ENCODE measurements at regions not wholly inside any gene's neighbourhood (a gene's known extent, or its start where the extent isn't known, plus 50 kb on each side); places are given as distances from the start of the nearest gene placed in this dataset.

DNA sequence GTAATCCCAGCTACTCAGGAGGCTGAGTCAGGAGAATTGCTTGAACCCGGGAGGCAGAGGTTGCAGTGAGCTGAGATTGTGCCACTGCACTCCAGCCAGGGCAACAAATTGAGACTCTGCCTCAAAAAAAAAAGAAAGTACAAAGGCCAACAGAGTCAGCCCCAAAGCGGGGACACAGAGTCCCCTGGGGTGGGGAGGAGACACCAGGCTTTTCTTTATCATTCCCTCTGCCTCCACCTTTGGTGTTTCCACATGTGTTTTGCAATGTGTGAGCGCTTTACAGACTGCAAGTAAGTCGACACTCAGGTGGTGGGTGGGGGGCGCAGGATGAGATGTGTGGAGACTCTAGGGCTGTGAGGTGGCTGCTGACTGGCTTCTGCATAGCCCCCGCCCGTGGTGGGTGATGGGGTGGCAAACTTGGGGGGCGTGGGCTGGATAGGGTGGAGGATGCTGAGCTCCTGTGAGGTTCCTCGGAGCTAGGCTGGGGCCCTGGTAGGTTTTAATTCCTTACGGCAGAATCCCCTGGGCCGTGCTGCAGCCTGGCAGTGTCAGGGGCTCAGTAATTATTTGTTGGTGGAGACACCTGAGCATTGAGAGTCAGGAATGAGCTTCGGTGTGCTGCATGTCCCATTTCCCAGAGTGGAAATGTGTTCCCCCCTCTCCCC lies 177.2 kb downstream of the CTTN start:
- no peak for DNase-seq

DNA sequence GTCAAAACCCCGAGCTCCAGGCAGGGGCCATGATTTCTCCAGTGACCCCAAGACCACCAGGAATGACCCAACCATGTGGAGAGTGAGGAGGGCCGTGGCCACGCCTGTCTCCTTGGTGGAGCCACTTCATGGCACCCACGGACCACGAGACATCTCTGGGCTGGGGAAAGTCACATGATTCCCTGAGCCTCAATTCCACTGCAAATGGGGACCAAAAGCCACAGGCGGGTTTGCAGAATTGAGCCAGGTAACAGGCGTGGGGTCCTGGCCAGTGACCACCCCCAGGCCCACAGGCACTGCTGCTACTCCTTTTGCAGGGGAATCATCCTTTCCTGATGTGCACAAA lies 178.9 kb downstream of the CTTN start:
- no peak for DNase-seq

DNA sequence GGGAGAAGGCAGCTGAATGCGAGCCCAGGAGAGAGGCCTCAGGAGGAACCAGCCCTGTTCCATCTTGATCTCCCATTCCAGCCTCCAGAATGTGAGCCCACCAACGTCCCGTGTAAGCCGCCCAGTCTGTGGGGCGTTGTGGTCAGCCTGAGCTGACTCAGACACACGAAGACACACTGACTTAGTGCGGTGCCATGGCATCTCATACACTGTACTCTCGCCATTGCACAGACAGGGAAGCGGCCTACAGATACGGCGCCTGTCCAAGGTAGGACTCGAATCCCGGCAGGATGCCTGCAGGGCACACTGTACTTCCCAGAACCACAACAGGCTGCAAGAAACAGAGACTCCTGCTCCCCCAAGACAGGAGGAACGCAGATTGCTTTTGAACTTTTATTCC lies 179.6 kb downstream of the CTTN start:
- no peak for DNase-seq

DNA sequence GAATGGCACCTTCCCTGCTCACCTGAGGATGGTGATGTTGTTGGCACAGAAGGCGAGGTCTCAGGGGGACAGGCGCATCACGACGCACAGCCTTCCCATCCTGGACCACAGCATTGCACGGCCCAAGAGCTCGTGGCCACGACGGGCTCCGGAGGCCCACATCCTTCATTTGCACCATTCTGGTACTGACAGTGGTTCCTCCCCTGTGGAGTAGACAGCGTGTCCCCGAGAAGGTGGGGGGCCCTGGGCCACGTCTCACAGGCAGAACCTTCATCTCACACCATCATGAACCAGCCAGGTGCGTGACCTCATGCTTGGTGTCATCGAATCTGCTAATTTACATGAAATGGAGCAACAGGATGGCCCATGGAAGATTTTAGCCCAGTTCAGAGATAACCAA lies 180.0 kb downstream of the CTTN start:
- DNase-seq, result no peak

DNA sequence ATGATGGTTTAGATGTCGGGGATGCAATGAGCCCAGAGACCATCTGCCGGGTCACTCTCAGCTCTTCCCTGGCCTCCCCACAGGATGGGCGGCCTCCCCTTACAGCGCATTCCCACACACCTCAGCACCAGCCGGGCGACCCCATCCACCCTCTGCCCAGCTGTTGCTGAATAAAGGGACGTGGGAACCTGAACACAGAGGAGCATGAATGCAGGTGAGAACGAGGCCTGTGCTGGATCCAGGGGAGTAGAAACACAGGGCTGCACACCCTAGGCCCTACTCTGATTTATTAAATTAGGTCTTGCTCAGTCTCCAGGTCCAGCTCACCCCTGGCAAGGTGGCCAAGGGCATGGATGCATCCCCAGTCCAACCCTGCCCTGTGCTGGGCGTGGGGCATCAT lies 180.5 kb downstream of the CTTN start:
- no peak for DNase-seq

DNA sequence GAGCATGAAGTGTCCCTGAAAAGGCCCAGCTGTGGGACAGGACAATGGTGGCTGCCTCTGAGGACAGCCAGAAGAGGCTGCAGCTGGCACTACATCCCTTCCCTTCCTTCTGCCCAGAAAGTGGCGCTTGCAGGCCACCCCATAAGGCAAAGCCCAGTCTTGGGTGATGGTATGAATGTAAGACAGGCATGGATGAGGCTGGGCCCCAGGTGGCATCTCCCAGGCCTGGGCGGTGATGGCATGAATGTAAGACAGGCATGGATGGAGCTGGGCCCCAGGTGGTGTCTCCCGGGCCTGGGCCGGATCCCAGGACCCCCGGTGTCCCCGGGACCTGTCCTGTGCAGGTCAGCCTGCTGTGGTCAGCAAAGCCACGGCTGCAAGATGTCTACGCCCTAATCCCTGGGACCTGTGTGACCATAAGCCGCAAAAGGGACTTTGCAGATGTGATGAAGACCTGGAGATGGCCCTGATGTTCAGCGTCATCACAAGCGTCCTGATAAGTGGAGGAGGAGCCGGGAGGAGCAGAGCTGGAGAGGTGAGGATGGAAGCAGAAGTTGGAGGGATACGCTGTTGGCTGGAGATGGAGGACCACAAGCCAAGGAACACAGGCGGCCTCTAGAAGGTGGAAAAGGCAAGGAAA lies 181.1 kb downstream of the CTTN start:
- no peak for DNase-seq

DNA sequence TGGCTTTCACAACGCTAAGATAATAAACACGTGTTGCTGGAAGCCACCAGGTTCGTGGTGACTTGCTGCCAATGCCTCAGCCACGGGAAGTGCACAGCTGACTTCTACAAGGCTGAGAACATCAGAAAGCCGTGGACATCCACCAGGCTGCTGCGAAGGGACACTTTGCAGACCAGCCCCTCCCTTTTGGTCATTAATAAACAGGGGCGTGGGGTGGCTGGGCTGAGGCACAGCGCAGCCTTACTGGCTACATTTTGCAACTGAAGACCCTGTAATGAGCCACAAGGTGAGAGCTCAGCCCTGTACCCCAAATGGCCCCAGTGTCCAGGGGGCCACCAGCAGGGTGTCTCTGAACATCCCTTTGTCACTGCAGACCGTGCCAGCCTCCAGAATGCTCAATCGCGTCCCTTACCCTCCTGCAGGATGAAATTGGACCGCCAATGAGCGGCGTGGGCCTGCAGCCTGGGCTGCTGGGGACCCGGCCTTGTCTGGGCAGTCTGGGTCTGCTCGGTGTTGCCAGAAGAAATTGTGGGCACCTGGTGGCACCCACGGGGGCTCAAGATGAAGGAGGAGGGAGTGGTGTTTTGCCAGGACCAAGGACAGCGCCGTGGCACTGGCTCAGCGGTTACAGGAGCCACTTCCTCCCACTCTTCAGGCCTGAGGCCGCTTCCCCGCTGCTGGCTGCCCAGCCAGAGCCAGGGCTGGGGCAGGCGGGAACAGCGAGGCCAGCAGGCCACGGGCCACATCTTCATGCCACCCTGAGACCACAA lies 181.9 kb downstream of the CTTN start:
- no peak for DNase-seq

DNA sequence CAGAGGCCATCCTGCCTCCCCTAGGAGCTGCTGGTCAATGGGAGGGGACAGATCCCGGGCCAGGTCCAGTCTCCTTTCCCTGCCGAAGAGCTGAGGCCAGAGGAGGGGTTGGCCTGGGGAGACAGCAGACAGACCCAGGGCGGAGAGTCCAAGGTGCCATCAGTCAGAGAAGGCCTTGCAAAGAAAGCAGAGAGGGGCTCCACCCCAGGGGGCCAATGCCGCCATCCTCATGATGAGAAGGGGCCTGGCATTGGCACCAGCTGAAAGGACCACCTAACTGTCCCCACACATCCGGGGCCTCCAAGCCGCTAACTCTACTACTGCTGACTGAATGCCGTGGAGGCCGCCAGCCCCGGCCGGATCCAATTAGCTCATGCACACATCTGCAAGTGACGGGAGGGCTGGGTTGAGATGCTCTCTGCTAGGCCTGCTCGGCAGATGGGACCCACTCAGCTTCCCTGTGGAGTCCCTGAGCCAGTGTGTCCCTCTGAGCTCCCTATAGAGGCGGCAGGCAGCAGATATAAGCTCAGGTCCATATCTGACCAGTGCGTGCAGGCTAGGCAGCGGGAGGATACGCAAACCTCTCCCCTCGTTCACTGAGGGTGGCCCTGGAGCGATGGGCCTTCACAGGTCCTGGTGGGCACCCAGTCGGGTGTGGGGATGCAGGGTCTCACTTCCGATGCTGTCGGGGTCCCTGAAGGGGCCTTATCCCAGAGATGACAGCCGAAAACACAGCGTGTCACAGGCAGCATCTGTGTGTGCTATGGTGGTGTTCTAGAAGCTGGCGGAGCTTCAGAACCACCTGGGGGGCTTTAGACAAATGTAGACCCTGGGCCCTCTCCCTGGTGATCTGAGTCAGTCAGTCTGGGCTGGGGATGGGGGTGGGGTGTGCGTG lies 183.9 kb downstream of the CTTN start:
- no peak for DNase-seq

DNA sequence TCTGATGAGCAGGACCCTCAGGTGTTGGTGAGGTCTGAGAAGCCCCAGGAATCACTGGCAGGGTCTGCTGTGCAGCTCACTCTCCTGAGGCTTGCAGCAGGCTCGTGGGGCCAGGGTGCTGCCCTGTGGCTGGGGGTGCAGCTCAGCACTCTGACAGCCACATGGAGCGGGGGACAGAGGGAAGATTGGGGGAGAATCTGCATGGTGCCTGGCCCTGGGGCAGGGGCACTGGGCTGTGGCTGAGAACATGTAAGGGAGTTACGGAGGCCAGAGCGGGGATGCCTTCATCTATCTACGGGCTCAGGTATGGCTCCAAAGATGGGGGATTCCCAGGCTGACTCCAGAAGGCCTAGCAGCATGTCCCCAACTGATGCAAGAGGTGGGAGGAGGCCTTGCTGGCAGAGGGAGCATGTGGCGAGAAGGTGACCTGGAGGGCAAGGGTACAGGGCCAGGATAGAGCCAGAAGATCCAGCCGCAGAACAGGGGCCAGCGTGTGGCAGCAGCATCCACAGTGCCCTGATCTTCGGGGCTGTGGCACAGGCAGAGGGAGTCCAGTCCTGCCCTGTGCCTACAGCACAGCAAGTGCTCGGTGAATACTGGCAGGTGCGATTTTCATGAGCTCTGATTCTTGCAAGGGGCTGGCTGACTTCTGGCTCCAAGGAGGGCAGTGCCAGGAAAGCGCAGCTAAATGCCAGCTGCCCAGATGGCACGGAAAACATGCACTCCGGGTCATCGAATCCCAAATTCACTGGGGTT lies 184.7 kb downstream of the CTTN start:
- DNase-seq, result no peak

DNA sequence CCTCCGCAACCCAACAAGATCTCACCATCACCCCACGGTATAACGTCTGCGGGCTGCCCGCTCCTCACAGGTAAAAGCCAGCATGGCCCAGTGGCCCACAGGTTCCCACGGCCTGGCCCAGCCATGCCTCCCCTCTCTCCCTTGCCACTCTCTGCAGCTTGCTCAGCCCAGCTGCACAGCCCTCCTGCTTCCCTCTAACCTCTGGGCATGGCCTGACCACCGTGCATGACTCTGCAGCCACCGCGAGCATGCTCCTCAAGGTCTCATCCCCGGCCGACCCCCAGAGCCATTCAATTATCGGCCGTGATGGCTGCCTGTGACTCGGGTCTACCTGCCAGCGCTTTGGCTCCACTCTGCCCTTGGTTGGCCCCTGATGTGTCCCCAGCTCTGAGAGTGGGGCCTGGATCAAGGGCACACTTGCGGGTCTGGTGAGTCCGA lies 185.5 kb downstream of the CTTN start:
- DNase-seq, result no peak

DNA sequence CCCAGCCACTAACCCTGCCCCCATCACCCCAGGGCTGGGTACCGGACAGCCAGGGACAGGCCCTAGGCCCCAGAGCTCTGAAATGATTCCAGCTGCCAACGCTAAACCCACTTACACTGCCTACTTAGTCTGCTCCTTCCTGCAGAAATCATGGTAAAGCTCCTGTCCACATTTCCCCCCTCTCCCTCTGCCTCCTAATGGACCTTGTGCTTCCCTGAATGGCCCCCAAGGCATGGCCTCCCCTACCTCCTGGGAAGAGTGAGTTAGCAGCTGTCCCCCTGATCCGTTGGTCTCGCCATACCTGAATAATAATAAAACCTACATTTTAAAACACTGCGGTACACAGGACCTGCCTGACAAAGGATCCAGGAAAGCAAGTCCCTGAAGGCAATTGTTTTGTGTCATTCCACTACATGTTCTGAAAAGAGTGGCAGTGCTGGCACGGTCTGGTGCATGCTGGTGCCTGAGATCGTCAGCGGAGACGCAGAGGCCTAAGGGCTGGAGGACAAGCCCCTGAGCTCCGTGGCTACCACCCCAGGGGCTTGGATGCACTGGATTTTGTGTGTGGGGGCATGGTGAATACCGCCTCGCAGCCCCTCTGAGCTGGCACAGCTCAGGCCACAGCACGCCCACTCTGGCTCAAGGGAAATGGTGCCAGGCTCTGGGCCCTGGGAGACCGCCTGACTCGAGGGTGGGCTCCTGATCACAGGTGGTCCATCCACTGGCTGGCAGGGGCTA lies 186.3 kb downstream of the CTTN start:
- DNase-seq, result no peak

DNA sequence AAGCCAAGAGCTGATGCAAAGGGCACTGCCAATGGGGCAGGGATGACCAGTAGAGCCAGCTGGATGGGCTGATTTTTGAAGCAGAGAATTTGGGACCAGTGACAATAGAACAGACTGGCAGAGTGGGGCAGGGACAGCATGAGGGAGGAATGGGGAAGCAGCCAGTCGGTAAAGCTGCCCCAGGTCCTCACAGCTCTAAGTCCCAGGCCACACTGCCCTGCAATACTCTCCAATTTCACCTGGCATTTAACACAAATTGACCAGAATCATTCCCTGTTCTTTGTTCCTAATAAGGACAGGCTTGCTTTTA lies 186.9 kb downstream of the CTTN start:
- DNase-seq, result no peak

DNA sequence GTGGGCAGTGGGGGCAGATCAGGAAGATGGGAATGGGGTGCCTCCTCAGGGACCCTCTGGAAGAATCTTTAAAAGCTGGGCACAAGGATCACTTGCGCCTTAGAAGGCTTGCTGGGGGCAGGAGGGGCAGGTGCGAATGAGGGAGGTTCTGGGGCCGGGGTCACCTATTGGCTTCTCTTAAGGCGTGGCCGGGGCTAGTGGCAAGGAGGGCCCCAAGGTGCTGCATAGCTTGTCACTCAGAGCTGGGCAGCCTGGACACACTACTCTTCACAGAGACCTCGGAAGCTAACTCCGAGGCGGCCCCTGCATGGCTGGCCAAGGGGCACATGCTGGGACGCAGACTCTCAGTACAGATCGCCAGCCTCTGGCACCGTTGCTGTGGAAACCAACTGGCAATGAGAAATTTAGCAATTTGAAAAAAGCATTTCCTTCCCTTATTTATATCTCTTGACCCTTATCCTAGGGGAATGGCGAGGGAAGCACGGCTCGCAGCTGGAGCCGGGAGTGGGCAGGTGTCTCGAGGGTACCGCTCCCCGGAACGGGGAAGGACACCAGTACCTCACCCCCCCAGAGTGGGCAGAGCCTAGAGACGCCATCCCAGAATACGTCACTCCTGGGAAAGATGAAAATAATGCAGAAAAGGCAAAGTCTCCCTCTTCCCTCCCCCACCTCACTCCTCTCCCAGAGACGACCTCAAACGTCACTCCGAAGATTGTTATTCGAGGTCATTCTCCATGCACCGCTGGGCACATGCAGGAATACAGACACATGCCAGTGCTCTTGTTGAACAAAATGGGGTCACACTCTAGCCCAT lies 188.1 kb downstream of the CTTN start:
- DNase-seq, result no peak

DNA sequence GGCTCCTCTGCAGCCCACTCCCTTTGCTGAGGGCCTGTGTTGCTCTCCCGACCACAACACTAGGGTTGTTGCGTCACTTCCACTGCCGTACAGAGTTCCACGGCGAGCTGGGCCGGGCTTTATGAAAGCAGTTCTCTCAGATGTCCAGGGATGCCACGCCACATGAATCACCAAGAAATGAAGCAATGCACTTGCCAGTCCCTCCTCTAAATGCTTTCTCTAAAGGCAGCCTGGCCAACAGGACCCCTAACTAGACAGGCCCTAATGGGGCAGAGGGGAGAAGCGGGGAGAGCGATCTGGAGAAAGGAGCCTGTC lies 188.7 kb downstream of the CTTN start:
- no peak for DNase-seq

DNA sequence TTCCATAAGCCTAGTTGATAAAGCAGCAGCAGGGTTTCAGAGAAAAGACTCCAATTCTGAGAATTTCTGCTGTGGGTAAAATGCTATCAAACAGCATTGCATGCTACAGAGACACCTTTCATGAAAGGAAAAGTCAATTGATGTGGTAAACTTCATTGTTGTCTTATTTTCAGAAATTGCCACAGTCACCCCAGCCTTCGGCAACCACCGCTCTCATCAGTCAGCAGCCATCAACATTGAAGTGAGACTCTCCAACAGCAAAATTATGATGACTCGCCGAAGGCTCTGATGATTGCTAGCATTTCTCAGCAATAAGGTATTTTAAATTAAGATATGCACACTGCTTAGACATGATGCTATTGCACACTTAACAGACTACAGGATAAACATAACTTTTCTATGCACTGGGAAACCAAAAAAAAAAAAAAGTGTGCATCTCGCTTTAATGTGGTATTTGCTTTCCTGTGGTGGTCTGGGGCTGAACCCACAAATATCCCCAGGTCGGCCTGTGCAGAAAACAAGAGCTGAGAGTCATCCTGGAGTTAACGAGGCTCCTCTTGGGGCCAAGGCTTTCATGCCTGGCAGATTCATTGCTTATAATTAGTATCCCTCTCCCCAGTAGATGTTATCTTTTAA lies 192.1 kb downstream of the CTTN start:
- DNase-seq, result no peak

DNA sequence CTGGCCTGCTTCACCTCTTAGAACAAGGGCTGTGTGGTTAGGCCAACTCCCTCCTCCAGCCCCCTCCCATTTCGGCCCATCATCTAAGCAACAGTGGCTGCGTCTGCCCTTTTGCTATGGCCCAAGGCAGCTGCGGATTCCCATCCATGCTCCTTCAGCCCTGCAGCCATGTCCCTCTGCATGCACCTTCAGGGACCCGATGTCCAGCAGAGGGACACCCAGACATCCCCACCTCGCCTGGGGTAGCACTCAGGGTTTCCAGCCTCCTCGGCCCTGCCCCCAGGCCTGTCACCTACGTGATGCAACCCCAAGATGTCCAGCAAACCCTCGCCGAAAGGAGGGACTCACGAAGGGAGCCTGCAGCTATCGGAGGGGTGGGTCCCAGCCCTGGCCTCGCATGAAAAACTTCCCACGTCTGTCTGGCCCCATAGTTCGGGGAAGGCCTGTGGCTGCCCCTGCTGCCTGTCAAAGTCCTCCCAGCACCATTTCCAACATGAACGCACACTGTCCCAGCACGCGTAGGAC lies 194.4 kb downstream of the CTTN start:
- DNase-seq, result no peak

DNA sequence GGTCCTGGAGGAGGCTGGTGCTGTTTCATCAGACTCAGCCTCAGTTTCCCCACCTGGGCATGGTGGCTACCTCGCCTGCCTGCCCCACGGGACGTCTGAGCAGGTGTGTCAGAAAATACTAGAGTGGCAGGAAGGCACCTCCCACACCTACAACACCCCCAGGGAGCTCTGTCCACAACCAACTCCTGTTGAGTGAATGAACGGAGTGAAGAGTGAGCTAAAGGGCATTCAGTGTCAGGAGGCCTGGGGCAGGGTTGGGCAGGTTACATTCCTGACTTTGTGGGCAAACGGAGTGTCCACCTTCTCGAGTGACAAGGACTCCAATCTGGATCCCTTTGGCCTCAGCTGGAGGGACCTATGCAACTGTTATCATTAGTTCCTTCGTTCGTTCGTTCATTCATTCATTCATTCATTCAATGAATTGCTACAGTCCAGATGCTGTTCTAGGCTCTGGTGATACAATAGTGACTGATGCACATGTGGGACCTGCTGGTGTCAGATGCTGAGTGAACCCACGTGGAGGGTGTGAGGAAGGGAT lies 195.2 kb downstream of the CTTN start:
- no peak for DNase-seq

DNA sequence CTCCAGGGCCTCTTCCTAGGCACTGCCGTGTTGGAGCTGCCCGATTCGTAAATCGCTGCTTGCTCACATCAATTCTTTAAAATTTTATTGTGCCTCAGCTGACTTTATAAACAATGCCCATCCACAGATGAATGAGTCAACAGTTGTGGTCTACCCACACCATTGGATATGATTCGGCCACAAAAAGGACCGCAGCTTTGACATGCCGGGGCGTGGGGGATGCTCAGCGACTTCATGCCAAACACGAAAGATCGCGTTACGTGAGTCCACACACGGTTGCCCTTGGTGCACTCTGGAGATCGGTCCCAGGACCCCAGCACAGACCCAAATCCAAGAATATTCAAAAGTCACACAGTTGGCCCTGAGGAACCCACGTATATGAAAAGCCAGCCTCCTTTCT lies 195.7 kb downstream of the CTTN start:
- DNase-seq, result no peak

DNA sequence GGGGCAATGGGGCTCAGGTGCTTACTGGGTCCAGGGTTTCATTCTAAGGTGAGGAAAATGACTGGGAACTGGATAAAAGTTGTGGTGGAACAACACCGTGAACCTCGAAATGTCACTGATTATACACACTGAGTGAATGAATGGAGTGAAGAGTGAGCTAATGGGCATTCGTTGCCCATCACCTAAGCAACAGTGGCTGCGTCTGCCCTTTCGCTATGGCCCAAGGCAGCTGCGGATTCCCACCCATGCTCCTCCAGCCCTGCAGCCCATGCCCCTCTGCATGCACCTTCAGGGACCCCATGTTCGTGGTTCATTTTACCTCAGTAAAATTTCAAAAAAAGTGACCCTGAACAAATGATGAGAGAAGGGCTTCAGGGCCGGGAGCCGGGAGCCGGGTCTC lies 196.3 kb downstream of the CTTN start:
- no peak for DNase-seq

DNA sequence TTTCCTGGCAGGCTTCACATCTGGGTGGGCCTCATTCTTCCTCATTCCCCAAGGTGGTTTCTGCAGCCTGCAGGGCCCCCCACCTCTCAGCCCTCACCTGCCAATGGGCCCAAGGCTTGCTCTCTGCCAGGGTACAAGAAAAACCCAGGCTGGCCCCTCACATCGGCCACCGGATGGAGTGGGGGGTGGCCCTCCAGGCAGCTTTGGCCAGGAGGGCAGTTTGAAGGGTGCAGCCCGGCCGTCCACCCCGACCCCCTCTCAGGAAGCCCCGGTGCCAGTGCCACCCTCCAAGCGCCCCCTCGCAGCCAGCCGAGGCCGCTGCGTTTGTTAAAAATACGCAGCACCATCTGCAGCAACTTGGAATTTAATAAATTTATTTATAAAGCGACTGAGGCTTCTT lies 196.7 kb downstream of the CTTN start:
- no peak for DNase-seq

All from stimulated activated CD4-positive, alpha-beta T cell treated with anti-CD3 and anti-CD28 coated beads, Interleukin-1b, Interleukin-23, amount 100 ng/mL, for 48 hours (primary cell).